GM21381 (cell line): ENCODE measurements at regions not wholly inside any gene's neighbourhood (a gene's known extent, or its start where the extent isn't known, plus 50 kb on each side); places are given as distances from the start of the nearest gene placed in this dataset.

Experiments
- ATAC-seq: cut with Tn5 transposase; IDR thresholded peaks from one replicate; pipeline ENCODE4 v1.9.1; 2021; ENCODE audit warnings: mild to moderate bottlenecking, moderate library complexity; ENCODE audit not compliant: unreplicated experiment

- no peak for ATAC-seq
These were observed 166.2 kb downstream of the SEC14L1 start for GRCh38 chr17:77306790-77307478.

DNA sequence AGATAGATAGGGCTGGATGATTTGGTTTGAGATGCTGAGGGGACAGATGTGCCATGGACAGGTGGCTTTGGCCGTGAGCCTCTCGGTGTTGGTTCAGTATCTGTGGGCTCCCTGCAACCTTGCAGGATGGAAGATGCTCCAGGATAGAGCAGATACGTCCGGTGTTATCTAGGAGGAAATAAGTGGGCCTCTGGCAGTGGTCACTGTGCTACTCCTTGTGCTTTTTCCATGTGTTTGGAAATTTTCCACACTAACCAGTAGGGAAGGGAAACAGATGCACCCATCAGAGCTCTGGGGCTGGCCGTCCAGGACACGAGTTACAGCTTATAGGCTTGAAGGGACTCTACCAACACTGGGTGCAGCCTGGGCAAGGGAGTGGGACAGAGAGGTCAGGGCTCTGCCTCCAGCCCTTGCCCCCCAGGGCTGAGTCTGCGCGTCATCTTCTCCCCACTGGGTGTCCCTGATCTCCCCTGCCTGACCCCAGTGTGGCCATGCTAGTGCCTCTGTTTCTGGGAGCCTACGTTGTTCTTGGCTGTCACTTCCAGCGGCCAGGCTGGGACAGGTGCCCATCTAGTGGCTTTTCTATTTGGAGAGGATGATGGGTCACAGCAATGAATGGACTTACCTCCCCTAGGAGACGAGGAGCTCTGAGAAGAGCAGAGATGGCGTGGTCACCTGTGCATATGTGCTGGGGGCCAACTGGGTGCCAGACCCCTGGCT lies 166.9 kb downstream of the SEC14L1 start:
- no peak for ATAC-seq

DNA sequence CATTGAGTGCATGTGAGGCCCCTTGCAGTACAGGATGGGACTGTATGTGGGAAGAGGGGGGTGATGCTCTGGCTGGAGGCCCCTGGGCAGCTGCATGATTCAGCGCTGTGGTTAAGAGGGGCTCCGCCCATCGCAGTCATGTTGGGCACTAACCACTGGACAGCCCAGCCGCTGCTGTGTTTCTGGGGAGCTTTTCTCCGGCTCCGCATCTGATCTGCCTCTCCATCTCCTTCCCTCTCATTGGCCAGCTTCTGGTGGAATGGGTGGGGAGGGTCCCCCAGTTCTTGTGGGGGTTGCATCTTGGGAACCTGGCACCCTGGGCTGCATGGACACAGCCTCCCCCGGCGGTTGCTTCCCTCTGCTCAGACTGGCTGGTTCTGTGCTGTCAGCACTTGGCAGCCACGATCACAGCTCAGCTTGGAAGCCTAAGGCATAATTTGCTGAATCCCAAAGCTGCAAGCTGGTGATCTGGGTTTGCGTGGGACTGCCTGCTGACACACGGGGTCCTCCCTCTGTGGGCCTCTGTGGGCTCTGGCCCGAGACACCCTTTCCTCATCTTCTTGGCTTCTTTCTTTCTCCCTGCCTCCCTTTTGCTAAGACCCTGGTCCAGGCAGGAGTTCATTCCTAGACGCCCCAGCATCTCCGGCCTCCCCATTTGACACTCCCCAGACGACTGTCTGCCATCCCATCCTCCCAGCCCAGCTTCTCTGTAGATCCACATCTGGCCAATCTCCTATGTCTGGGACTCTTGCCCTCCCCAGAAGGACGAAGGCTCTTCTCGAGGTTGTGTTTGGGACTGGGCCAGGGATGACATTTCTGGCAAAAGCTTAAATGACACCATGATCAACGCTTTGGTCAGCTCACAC lies 168.3 kb downstream of the SEC14L1 start:
- ATAC-seq, result no peak

GRCh38 chr17:77310336-77310735 lies 169.6 kb downstream of the SEC14L1 start:
- ATAC-seq, result no peak

- no peak for ATAC-seq
These were observed 170.7 kb downstream of the SEC14L1 start for GRCh38 chr17:77311371-77311981.

GRCh38 chr17:77312061-77312701 lies 171.4 kb downstream of the SEC14L1 start:
- ATAC-seq, result no peak

DNA sequence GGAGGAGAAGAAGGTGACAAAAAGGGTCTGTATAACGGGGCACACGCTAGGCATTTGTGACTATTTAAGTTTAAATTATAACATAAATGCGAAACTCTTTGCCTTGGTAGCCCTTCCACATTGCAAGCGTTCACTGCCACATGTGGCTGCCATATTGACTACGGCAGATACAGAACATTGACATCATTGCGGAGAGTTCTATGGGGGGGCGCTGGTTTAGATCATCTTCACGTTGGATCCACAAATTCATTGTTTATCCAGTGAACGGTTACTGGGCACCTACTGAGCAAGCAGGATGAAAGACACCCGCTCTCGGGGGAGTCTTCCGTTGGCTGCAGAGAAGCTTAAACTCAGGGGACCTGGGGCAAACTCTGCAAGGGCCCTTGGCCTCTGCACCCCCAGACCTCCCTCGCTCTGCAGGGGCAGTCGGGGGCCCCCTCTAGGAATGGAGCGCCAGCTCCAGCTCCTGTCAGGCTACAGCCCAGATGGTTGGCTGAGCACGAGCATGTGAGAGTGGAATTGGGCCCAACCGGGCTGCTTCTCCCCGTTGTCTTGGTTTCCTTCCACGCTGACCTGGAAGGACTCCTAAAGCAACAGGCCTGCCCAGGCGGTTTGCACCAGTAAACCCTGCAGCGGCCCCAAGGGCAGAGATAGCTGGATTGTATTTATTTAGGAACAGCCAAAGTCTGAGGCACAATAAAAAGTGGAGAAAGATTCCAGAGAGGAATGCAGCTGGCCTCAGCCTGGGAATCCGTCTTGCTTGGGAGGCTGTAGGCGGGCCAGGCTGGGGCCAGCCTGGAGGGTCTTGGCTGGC lies 172.2 kb downstream of the SEC14L1 start:
- no peak for ATAC-seq

DNA sequence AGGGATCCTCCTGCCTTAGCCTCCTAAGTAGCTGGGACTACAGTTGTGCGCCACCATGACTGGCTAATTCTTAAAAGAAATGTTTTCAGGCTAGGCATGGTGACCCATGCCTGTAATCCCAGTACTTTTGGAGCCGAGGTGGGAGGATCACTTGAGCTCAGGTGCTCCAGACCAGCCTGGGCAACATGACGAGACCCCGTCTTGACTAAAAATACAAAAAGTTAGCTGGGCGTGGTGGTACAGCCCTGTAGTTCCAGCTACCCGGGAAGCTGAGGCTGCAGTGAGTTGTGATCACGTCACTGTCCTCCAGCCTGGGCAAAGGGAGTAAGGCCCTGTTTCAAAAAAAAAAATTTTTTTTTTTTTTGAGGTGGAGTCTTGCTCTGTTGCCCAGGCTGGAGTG lies 173.1 kb downstream of the SEC14L1 start:
- no peak for ATAC-seq

DNA sequence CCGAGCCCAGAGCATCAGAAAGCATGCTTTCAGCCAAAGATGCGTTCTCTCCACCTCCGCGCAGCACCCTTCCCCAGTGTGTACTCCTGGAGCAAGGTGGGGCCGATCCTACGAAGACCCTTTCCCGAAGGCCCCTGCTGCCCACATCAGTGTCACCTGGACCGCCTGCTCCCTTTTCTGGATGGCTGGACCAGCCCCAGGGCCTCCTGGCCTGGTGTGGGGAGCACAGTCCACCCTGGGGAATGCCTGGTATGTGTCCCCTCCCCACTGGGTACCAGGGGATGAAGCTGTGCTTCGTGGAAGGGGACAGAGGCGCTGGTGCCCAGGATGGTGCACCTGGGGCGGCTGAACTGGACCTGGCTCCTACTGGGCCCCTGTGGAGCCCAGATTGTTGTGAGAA lies 173.8 kb downstream of the SEC14L1 start:
- ATAC-seq, result no peak

- ATAC-seq, result no peak
These were observed 174.2 kb downstream of the SEC14L1 start for GRCh38 chr17:77315010-77315409.

- no peak for ATAC-seq
These were observed 174.9 kb downstream of the SEC14L1 start for GRCh38 chr17:77315551-77316190.

GRCh38 chr17:77316191-77316641 lies 175.4 kb downstream of the SEC14L1 start:
- ATAC-seq, result no peak

GRCh38 chr17:77316651-77317050 lies 175.9 kb downstream of the SEC14L1 start:
- ATAC-seq, result no peak

GRCh38 chr17:77317091-77317750 lies 176.5 kb downstream of the SEC14L1 start:
- no peak for ATAC-seq

GRCh38 chr17:77318021-77318420 lies 177.3 kb downstream of the SEC14L1 start:
- no peak for ATAC-seq

DNA sequence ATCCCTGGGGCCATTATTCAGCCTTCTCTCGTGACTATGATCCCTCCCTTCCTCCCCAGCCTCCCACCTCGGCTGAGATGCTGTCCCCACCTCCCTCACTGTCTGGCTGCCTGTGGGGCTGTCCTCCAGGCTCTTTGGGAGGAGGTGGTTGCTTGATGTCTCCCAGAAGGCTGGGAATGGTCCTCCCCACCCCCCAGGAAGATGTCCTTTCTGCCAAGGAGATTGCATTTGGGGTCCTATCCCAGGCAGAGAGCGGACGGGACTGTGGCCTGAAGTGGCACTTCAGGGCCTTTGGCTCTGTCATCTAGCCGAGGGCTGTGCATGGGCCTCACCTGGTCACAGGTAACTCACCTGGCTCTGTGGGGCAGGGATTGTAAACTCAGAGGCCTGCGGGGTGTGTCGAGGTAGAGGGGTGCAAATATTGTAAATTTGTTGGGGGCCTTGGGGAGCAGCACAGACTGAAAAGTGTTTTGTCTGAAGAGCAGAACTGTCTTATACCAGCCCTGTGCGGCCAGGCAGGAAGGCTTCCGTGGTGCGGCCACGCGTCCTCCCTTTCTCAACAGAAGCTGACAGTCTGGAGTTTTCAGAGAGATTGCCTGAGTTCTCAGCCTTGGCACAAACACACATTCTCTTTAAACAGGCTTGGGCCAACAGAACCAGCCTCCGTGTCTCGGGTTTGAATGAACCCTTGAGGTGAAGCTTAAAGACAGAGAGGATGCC lies 177.9 kb downstream of the SEC14L1 start:
- ATAC-seq, result no peak

GRCh38 chr17:77319211-77320043 lies 178.7 kb downstream of the SEC14L1 start:
- peak; percentile 38 for ATAC-seq
